Mucosa of descending colon (tissue), 3 donors: ENCODE measurements at regions not wholly inside any gene's neighbourhood (a gene's known extent, or its start where the extent isn't known, plus 50 kb on each side); places are given as distances from the start of the nearest gene placed in this dataset.
A peak's percentile ranks its signal among the peaks of the same experiment; 100 is the strongest.

Experiments used
- ATAC-seq: fragments of 200-7000 bp; cut with Tn5 transposase; one replicate; pipeline ENCODE4 v1.9.1; 2020; ENCODE audit warnings: mild to moderate bottlenecking, moderate library complexity
- DNase-seq, 3 donors: peaks; one replicate each; pipeline ENCODE4 v3.0.0-alpha.2; 2020
- H3K36me3 ChIP-seq: fragments of 200-600 bp; one replicate; pipeline ENCODE4 v1.8.0; 2021; ENCODE audit warnings: low read depth, mild to moderate bottlenecking
- H3K4me1 ChIP-seq: fragments of 200-600 bp; one replicate; pipeline ENCODE4 v1.8.0; 2021; ENCODE audit warnings: low read depth, mild to moderate bottlenecking
- H3K4me3 ChIP-seq: fragments of 200-600 bp; one replicate; pipeline ENCODE4 v1.8.0; 2021; ENCODE audit warnings: mild to moderate bottlenecking
- H3K9me3 ChIP-seq: fragments of 200-600 bp; one replicate; pipeline ENCODE4 v1.8.0; 2021; ENCODE audit warnings: mild to moderate bottlenecking
- CTCF ChIP-seq: fragments of 200-600 bp; IDR thresholded peaks from one replicate; pipeline ENCODE4 v1.8.0; 2022; ENCODE audit warnings: antibody characterized with exemption, mild to moderate bottlenecking
- intact Hi-C, 2 donors: fragments of 100-400 bp; cut with DNase I in 1 of 2; cut with micrococcal nuclease in 1 of 2; formaldehyde crosslinking; loops; one replicate each; pipeline versions ENCODE4 v1.11.0 to v1.11.1; 2022; cut with DNase I, micrococcal nuclease
- donor health status: DM: no; HTN: no; CAD: no; lungs with moderate emphysema.
- donor health status: DM: no; HTN: no; CAD: no.
- donor health status: DM: no; HTN: yes; CAD: no.

DNA sequence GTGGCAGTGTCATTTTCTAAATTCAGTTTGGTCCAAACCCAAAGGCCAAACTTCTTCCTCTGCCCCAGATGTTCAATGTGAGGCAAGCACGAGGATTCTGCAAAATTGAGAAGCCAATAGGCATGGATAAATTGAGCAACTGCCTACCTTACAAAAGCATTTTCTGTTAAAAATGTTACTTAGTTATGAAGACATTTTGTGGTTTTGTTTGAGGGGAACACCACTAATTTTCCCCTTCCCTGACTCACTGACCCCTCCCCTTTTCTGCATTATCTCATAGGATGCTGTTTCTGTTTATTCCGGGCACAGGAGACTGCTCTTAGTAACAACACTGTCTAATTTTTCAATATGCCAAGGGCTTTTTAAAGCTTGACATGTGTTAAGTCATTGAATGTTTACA is 462.8 kb downstream of the INSC start:
- DNase-seq (no peak), ATAC-seq (no peak)
- intact Hi-C loops: no loop called here
- Histone ChIP-seq H3K4me3 (no peak overlapping the region), H3K9me3 (no peaks in the 10 kb centered on the region), H3K36me3 (no peaks in the 10 kb centered on the region), H3K4me1 (no peaks in the 10 kb centered on the region)
- TF ChIP-seq CTCF: no peak

- intact Hi-C loops: no loop called here
- no peaks in the 10 kb centered on the region for H3K4me1 ChIP-seq
- H3K4me3 ChIP-seq: no peak overlapping the region
- H3K36me3 ChIP-seq: no peaks in the 10 kb centered on the region
- ATAC-seq (no peak), DNase-seq (no peak)
- no peak for TF ChIP-seq CTCF
- H3K9me3 ChIP-seq: no peaks in the 10 kb centered on the region
Observed at GRCh38 chr11:15579287-15580001, 464.7 kb downstream of the INSC start.

- DNase-seq (no peak), ATAC-seq (peak; percentile 34)
- intact Hi-C loops: no loop called here
- Histone ChIP-seq H3K4me1 (no peaks in the 10 kb centered on the region), H3K9me3 (no peaks in the 10 kb centered on the region), H3K4me3 (no peak overlapping the region), H3K36me3 (no peaks in the 10 kb centered on the region)
- TF ChIP-seq CTCF: no peak
Observed at GRCh38 chr11:15580056-15580774, 465.5 kb downstream of the INSC start.

GRCh38 chr11:15580775-15581095 is 466.0 kb downstream of the INSC start:
- intact Hi-C loops: no loop called here
- no peaks in the 10 kb centered on the region for H3K36me3 ChIP-seq
- ATAC-seq (no peak), DNase-seq (no peak)
- H3K4me3 ChIP-seq: no peak overlapping the region
- H3K9me3 ChIP-seq: no peaks in the 10 kb centered on the region
- no peaks in the 10 kb centered on the region for H3K4me1 ChIP-seq
- no peak for TF ChIP-seq CTCF

DNA sequence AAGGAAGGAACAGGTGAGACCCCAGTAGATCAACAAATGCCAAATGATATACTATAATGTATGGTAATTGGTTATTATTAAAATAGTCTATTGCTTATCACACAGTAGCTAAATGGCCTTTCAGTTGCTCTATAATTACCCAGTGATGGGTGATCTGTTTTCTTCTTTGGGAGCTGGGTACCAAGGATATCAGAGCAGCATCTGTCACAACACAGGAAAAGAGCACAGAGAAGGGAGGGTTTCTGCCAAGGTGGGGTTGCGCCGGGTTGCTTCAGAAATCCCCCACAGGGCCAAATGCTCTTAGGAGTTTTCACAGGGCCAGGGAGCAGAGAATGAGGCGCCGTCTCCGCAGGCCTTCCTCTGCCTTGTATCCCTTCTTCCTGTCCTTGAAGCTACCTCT is 469.4 kb downstream of the INSC start:
- TF ChIP-seq CTCF: no peak
- no peak for ATAC-seq
- H3K9me3 ChIP-seq: no peaks in the 10 kb centered on the region
- no peak for DNase-seq
- no peak overlapping the region for H3K4me3 ChIP-seq
- H3K4me1 ChIP-seq: no peaks in the 10 kb centered on the region
- intact Hi-C loops: no loop called here
- H3K36me3 ChIP-seq: no peaks in the 10 kb centered on the region
